WI38 (cell line): ENCODE measurements at regions not wholly inside any gene's neighbourhood (a gene's known extent, or its start where the extent isn't known, plus 50 kb on each side); places are given as distances from the start of the nearest gene placed in this dataset.

ENCODE experiments used
- H3K4me3 ChIP-seq: 2 replicates; pipeline ENCODE4 v1.5.1; 2011; ENCODE audit warnings: low read depth, mild to moderate bottlenecking, control low read depth, low read length
- CTCF ChIP-seq: IDR thresholded peaks from 2 replicates; pipeline ENCODE4 v1.5.1; 2012; ENCODE audit warnings: low read depth, mild to moderate bottlenecking, control low read depth, low read length

DNA sequence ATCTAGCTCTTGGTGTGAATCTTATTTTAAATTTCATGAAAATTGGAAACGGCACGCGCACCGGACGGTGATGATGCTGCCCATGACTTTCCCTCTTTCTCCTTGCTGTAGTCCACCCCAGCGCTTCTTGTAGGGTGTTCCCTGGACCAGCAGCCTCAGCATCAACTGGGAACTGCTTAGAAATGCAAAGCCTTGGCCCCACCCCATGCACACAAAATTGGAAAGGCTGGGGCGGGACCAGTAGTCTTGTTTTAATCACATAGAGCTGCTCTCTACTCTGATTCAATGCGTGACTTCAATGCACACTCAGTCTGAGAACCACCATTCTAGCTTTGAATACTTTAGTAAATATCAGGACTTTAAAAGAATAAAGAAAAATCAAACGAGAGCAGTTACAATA lies 427.1 kb downstream of the EFNB2 start:
- H3K4me3 ChIP-seq = no peak overlapping the region
- no peak for TF ChIP-seq CTCF

GRCh38 chr13:106107061-106107460 lies 428.4 kb downstream of the EFNB2 start:
- H3K4me3 ChIP-seq = no peak overlapping the region
- no peak for TF ChIP-seq CTCF

- no peak for TF ChIP-seq CTCF
These were observed 430.3 kb downstream of the EFNB2 start for GRCh38 chr13:106105153-106105552.

GRCh38 chr13:106104281-106104901 lies 431.1 kb downstream of the EFNB2 start:
- H3K4me3 ChIP-seq = no peak overlapping the region
- TF ChIP-seq CTCF = no peak

More at GRCh38 chr13:106105153-106105552, 430.3 kb downstream of the EFNB2 start:
- H3K4me3 ChIP-seq = no peak overlapping the region

DNA sequence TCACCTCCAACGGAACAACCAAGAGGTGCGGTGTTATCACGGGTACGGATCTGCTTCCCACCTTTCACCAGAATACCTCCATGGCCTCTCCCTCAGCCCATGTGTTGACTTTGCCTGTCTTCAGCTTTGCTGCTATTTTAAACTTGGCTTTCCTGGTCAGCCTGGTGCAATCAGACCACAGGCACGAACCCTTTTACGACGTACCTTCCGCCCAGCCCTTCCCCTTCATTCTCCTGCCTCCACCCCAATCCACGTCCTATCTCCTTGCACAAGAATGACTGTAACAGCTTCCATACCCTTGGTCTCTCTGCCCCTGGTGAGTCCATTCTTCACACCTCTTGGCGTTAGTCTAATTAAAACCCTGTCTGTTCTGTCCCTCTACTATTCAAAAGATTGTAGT lies 431.7 kb downstream of the EFNB2 start:
- TF ChIP-seq CTCF = no peak
- no peak overlapping the region for H3K4me3 ChIP-seq

DNA sequence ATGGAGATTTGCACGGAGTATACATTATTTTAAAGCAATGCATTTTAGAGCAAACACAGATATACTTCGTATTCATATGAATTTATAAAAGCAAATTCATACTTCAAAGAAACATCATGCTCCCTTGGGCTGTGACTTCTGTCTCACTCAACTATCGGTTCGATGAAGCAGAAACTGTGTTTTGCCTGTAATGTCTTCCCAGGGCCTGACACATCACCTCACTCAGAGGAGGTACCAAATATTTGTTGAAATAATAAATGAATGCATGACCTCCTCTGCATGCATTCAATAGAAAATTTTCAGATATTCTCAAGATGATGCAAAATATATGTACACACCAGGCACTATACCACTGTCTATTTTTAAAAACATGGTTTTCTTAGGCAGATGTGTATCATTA lies 432.7 kb downstream of the EFNB2 start:
- no peak overlapping the region for H3K4me3 ChIP-seq
- no peak for TF ChIP-seq CTCF

GRCh38 chr13:106101201-106101600 lies 434.3 kb downstream of the EFNB2 start:
- no peak for TF ChIP-seq CTCF
- H3K4me3 ChIP-seq = no peak overlapping the region
